Ishikawa (cell line): ENCODE measurements at regions not wholly inside any gene's neighbourhood (a gene's known extent, or its start where the extent isn't known, plus 50 kb on each side); places are given as distances from the start of the nearest gene placed in this dataset.

Experiments
- CEBPB ChIP-seq: IDR thresholded peaks from 2 replicates; pipeline ENCODE4 v1.6.1; 2012
- CREB1 ChIP-seq: IDR thresholded peaks from 2 replicates; pipeline ENCODE4 v1.6.1; 2012; ENCODE audit warnings: low read depth
- EGR1 ChIP-seq: IDR thresholded peaks from 2 replicates; pipeline ENCODE4 v1.6.1; 2012
- EP300 ChIP-seq: IDR thresholded peaks from 2 replicates; pipeline ENCODE4 v1.6.1; 2012; ENCODE audit warnings: borderline replicate concordance
- FOXM1 ChIP-seq: IDR thresholded peaks from 2 replicates; pipeline ENCODE4 v1.6.1; 2012; ENCODE audit warnings: low read depth, borderline replicate concordance
- NFIC ChIP-seq: IDR thresholded peaks from 2 replicates; pipeline ENCODE4 v1.6.1; 2012
- RAD21 ChIP-seq: IDR thresholded peaks from 2 replicates; pipeline ENCODE4 v1.6.1; 2012; ENCODE audit warnings: low read depth
- TAF1 ChIP-seq: IDR thresholded peaks from 2 replicates; pipeline ENCODE4 v1.6.1; 2012; ENCODE audit warnings: low read depth, mild to moderate bottlenecking
- TCF12 ChIP-seq: IDR thresholded peaks from 2 replicates; pipeline ENCODE4 v1.6.1; 2012; ENCODE audit warnings: low read depth
- TEAD4 ChIP-seq: IDR thresholded peaks from 2 replicates; pipeline ENCODE4 v1.6.1; 2012
- YY1 ChIP-seq: IDR thresholded peaks from 2 replicates; pipeline ENCODE4 v1.6.1; 2012; ENCODE audit warnings: low read depth
- ZBTB7A ChIP-seq: IDR thresholded peaks from 2 replicates; pipeline ENCODE4 v1.6.1; 2012; ENCODE audit warnings: low read depth
- TF ChIP-seq, protein P1 (sequence below): IDR thresholded peaks from 2 replicates; pipeline ENCODE4 v1.6.1; 2012
- TF ChIP-seq, protein P2 (sequence below): IDR thresholded peaks from 2 replicates; pipeline ENCODE4 v1.6.1; 2012
- TF ChIP-seq, protein P3 (sequence below): IDR thresholded peaks from 2 replicates; pipeline ENCODE4 v1.6.1; 2012; ENCODE audit warnings: low read depth, mild to moderate bottlenecking

DNA sequence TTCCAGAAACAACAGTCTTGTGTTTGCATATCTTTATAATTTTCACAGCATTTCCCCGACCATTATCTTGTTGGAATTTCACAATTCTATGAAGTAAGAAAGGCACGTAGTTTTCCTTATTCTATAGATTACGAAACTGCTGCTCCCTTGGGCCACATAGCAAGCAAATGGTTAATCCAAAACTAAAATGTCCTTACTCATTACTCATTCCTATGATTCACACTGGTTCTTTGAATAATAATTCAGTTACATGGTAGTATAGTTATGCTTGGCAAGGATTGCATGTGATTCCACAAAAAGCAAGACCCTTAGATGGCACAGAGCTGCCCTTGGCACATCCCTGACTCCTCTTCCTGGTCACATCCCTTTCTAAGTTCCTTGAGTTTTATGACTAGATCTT, 51.2 kb downstream of the OR13H1 start:
- TF ChIP-seq YY1 (no peak), EP300 (no peak), ZBTB7A (no peak), NFIC (no peak), RAD21 (no peak), CEBPB (no peak), TEAD4 (no peak), FOXM1 (no peak), EGR1 (no peak), CREB1 (no peak), TCF12 (no peak), TAF1 (no peak)
- TF ChIP-seq, protein P1, sequence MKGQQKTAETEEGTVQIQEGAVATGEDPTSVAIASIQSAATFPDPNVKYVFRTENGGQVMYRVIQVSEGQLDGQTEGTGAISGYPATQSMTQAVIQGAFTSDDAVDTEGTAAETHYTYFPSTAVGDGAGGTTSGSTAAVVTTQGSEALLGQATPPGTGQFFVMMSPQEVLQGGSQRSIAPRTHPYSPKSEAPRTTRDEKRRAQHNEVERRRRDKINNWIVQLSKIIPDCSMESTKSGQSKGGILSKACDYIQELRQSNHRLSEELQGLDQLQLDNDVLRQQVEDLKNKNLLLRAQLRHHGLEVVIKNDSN: no peak
- TF ChIP-seq, protein P2, sequence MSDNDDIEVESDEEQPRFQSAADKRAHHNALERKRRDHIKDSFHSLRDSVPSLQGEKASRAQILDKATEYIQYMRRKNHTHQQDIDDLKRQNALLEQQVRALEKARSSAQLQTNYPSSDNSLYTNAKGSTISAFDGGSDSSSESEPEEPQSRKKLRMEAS: no peak
- TF ChIP-seq, protein P3, sequence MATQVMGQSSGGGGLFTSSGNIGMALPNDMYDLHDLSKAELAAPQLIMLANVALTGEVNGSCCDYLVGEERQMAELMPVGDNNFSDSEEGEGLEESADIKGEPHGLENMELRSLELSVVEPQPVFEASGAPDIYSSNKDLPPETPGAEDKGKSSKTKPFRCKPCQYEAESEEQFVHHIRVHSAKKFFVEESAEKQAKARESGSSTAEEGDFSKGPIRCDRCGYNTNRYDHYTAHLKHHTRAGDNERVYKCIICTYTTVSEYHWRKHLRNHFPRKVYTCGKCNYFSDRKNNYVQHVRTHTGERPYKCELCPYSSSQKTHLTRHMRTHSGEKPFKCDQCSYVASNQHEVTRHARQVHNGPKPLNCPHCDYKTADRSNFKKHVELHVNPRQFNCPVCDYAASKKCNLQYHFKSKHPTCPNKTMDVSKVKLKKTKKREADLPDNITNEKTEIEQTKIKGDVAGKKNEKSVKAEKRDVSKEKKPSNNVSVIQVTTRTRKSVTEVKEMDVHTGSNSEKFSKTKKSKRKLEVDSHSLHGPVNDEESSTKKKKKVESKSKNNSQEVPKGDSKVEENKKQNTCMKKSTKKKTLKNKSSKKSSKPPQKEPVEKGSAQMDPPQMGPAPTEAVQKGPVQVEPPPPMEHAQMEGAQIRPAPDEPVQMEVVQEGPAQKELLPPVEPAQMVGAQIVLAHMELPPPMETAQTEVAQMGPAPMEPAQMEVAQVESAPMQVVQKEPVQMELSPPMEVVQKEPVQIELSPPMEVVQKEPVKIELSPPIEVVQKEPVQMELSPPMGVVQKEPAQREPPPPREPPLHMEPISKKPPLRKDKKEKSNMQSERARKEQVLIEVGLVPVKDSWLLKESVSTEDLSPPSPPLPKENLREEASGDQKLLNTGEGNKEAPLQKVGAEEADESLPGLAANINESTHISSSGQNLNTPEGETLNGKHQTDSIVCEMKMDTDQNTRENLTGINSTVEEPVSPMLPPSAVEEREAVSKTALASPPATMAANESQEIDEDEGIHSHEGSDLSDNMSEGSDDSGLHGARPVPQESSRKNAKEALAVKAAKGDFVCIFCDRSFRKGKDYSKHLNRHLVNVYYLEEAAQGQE: no peak

DNA sequence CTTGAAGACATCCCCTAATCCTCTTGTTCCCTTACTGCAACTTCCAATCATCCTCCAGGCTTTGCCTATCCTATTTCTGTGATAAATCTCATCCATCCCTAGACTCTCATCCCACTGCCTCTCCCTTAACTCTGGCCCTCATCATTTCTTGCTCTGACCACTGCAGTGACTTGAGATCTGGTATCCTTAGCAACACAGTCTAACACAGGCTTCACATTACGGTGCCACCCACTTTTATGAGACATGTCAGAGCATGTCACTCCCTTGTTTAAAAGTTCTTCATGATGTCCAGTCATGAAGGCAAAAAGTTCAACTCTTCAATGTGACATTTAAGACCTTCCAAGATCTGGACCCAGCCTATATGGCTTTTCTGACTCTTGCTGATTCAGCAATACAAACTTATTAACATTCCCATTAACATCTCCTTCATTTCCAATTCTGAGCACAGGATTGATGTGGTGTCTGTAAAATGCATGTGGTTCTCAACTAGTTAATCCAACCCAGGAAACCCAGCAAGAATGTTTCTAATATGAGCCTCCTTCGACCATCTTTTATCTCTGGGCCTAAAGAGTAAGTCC, 64.0 kb downstream of the OR13H1 start:
- TF ChIP-seq YY1 (no peak), TAF1 (no peak), FOXM1 (no peak), TEAD4 (no peak), EGR1 (no peak), CEBPB (no peak), EP300 (no peak), NFIC (no peak), ZBTB7A (no peak), CREB1 (no peak), RAD21 (no peak), TCF12 (no peak)
- TF ChIP-seq, protein P2: no peak
- TF ChIP-seq, protein P1: no peak
- TF ChIP-seq, protein P3: no peak

DNA sequence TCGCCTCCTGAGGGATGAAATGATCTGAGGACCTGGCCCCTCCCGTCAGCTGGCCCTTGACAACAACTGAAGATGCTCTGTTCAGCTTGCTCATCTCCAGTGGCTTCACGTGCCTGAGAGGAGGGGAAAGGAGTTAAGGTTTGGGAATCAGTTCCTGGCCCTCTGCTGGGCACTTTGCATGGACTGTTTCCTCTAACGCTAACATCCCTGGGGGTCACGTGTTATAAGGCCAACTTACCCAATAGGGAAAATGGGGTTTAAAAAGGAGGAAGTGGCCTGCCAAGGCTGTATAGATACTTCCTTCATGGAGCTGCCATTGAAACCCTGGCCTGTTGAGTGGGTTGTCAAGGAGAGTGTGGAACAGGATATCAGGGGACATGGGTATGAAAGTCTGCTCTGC, 65.6 kb downstream of the OR13H1 start:
- TF ChIP-seq TCF12 (no peak), EGR1 (no peak), CEBPB (no peak), TEAD4 (no peak), FOXM1 (no peak), TAF1 (no peak), CREB1 (no peak)
- TF ChIP-seq, protein P2: no peak
- TF ChIP-seq, protein P1: no peak
- TF ChIP-seq, protein P3: no peak

DNA sequence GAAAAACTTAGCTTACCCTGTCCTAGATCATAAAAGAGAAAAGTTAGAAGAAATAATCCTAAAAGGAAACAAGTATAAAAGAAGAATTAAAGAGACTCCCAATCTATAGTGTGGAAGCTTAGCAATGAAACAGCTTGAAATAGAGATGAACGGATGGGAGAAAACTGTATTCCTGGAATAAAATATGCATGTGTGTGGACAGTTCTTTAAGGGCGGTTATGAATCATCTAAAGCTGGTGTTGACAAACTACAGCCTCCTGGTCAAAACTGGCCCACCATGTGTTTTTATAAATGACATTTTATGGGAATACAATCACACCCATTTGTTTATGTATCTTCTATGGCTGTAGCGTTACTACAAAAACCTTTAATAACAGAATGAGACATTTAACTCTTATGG, 69.4 kb downstream of the OR13H1 start:
- no peak for TF ChIP-seq NFIC
- no peak for TF ChIP-seq CREB1
- no peak for TF ChIP-seq YY1
- no peak for TF ChIP-seq EP300
- TF ChIP-seq FOXM1: no peak
- TF ChIP-seq CEBPB: no peak
- no peak for TF ChIP-seq TCF12
- no peak for TF ChIP-seq RAD21
- no peak for TF ChIP-seq ZBTB7A
- TF ChIP-seq, protein P3: no peak
